ENCODE measurements at regions not wholly inside any gene's neighbourhood (a gene's known extent, or its start where the extent isn't known, plus 50 kb on each side); places are given as distances from the start of the nearest gene placed in this dataset.

DNA sequence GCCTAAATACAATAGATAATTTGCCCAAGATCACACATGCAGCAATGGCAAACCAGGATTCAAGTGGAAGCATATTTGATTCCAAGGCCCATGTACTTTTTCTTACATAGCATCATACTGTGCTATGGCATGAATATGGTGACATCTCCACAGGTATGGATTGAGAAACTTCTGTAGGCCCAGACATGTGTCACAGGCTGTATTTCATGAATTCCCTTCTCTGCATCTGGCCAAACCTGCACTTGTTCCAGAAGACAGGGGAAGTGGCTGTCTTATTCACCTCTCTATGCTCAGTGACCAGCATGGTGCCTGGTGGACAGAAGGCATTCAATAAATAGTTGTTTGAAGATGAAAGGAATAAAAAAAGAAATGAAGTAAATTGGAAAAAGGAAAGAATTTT is 77.3 kb upstream of the TMEM164 start:
- FAIRE-seq: no peak
- TF ChIP-seq POLR2AphosphoS5 (IDR thresholded peaks at IDR 0.05; ENCODE audit: low read depth, low read length) (no peak), TAF1 (IDR thresholded peaks at IDR 0.05; ENCODE audit: borderline replicate concordance, low read depth, low read length) (no peak), POLR2A (IDR thresholded peaks at IDR 0.05; ENCODE audit: low read depth, low read length) (no peak)
- DNase-seq (ENCODE audit: insufficient read length): no peak

GRCh38 chrX:109926118-109926517 is 76.8 kb upstream of the TMEM164 start:
- TF ChIP-seq TAF1 (IDR thresholded peaks at IDR 0.05; ENCODE audit: borderline replicate concordance, low read depth, low read length) (no peak), POLR2A (IDR thresholded peaks at IDR 0.05; ENCODE audit: low read depth, low read length) (no peak), POLR2AphosphoS5 (IDR thresholded peaks at IDR 0.05; ENCODE audit: low read depth, low read length) (no peak)
- DNase-seq (ENCODE audit: insufficient read length) (no peak), FAIRE-seq (no peak)

GRCh38 chrX:109926743-109927662 is 75.9 kb upstream of the TMEM164 start:
- FAIRE-seq (no peak), DNase-seq (ENCODE audit: insufficient read length) (no peak)
- TF ChIP-seq POLR2A (IDR thresholded peaks at IDR 0.05; ENCODE audit: low read depth, low read length) (no peak), POLR2AphosphoS5 (IDR thresholded peaks at IDR 0.05; ENCODE audit: low read depth, low read length) (no peak), TAF1 (IDR thresholded peaks at IDR 0.05; ENCODE audit: borderline replicate concordance, low read depth, low read length) (no peak)

DNA sequence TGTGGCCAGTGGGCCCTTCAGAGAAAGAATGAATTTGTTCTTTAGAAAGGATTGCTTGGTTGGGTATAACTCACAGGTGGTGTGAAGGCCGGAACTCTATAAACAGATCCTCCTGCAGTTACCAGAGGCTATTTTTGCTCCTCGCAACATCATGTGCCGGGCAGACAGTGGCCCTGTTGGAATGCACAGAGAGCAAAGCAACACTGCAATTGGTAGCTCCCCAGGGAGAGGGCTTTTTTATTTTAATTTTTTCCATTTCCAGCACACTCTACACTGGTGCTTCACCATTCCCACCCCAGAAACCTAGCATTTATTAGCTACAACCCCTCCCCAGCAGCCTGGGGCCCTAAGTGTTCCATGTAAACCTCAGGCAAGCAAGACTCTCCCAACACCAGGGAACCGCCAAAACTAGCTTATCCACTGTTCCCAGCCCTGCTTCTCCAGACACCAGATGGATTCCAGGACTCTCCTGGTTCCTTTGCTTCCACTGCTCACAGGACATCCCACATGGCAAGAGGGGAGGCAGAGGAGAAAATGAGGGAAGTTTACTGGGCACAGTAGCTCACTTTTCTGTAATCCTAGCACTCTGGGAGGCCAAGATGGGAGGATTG is 75.1 kb upstream of the TMEM164 start:
- no peak for TF ChIP-seq POLR2AphosphoS5 (IDR thresholded peaks at IDR 0.05; ENCODE audit: low read depth, low read length)
- DNase-seq (ENCODE audit: insufficient read length) (no peak), FAIRE-seq (no peak)

- DNase-seq (ENCODE audit: insufficient read length) (no peak), FAIRE-seq (no peak)
- TF ChIP-seq POLR2A (IDR thresholded peaks at IDR 0.05; ENCODE audit: low read depth, low read length): no peak
- no peak for TF ChIP-seq POLR2AphosphoS5 (IDR thresholded peaks at IDR 0.05; ENCODE audit: low read depth, low read length)
- no peak for TF ChIP-seq TAF1 (IDR thresholded peaks at IDR 0.05; ENCODE audit: borderline replicate concordance, low read depth, low read length)
These were observed 74.1 kb upstream of the TMEM164 start for GRCh38 chrX:109928596-109929335.

DNA sequence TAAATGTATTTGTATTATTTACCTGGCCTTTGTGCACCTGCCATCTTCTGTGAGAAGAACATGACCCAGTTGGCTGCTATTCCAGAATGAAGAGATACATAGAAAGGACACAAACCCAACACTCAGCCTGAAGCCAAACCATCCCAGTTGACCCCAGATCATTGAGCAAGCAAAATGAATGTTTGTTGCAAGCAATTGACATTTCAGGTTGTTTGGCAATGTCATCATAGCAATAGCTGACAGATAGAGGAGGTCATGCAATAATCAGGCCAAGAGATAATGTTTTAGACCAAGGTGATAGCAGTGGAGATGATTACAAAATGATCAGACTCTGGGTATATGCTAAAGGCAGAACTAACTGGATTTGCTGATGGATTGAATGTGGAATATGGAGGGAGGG is 71.2 kb upstream of the TMEM164 start:
- FAIRE-seq (no peak), DNase-seq (ENCODE audit: insufficient read length) (no peak)
- no peak for TF ChIP-seq POLR2AphosphoS5 (IDR thresholded peaks at IDR 0.05; ENCODE audit: low read depth, low read length)
- no peak for TF ChIP-seq POLR2A (IDR thresholded peaks at IDR 0.05; ENCODE audit: low read depth, low read length)
- TF ChIP-seq TAF1 (IDR thresholded peaks at IDR 0.05; ENCODE audit: borderline replicate concordance, low read depth, low read length): no peak

DNA sequence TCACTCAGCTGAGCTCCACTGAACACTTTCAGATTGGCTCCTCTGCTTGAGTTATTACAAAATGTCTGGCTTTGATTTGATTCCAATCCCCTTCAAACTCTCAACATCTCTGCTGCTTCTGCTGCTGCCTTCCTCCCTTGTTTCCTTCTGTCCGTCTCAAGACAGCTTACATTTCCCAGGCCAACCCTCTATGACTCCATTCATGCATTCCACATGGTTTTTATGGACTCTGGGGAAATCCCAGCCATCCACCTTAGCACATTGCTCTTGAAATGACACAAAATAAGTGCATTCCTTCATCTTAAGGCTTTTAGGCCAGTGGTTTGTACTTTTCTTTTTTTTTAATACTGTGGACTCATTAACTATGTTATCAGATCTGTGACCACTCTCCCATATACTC is 68.5 kb upstream of the TMEM164 start:
- FAIRE-seq: no peak
- no peak for TF ChIP-seq POLR2A (IDR thresholded peaks at IDR 0.05; ENCODE audit: low read depth, low read length)
- no peak for TF ChIP-seq TAF1 (IDR thresholded peaks at IDR 0.05; ENCODE audit: borderline replicate concordance, low read depth, low read length)
- TF ChIP-seq POLR2AphosphoS5 (IDR thresholded peaks at IDR 0.05; ENCODE audit: low read depth, low read length): no peak
- DNase-seq (ENCODE audit: insufficient read length): no peak

- FAIRE-seq (no peak), DNase-seq (ENCODE audit: insufficient read length) (no peak)
- TF ChIP-seq POLR2AphosphoS5 (IDR thresholded peaks at IDR 0.05; ENCODE audit: low read depth, low read length) (no peak), POLR2A (IDR thresholded peaks at IDR 0.05; ENCODE audit: low read depth, low read length) (no peak), TAF1 (IDR thresholded peaks at IDR 0.05; ENCODE audit: borderline replicate concordance, low read depth, low read length) (no peak)
These were observed 68.0 kb upstream of the TMEM164 start for GRCh38 chrX:109934935-109935334.

DNA sequence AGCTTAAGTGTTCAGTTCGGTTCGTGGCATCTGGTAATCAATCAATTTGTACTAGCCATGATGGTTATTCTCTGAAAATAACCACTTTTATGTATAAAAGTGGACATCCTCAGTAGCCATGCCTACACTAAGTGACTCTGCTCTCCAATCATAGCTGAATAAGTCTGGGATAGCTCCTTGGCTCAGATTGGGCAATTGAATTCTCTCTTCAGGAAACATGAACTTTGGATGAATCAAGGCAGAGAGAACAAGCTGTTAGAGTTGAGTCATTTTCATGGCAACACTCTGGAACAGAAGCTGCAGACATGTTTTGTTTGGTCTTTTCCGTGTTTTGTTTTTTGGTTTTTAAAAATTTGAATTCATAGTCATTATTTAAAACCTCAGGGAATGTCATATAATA is 66.8 kb upstream of the TMEM164 start:
- TF ChIP-seq TAF1 (IDR thresholded peaks at IDR 0.05; ENCODE audit: borderline replicate concordance, low read depth, low read length) (no peak), POLR2AphosphoS5 (IDR thresholded peaks at IDR 0.05; ENCODE audit: low read depth, low read length) (no peak), POLR2A (IDR thresholded peaks at IDR 0.05; ENCODE audit: low read depth, low read length) (no peak)
- no peak for FAIRE-seq
- no peak for DNase-seq (ENCODE audit: insufficient read length)

- TF ChIP-seq TAF1 (IDR thresholded peaks at IDR 0.05; ENCODE audit: borderline replicate concordance, low read depth, low read length) (no peak), POLR2AphosphoS5 (IDR thresholded peaks at IDR 0.05; ENCODE audit: low read depth, low read length) (no peak), POLR2A (IDR thresholded peaks at IDR 0.05; ENCODE audit: low read depth, low read length) (no peak)
- no peak for DNase-seq (ENCODE audit: insufficient read length)
- FAIRE-seq: no peak
These were observed 66.3 kb upstream of the TMEM164 start for GRCh38 chrX:109936598-109936997.

DNA sequence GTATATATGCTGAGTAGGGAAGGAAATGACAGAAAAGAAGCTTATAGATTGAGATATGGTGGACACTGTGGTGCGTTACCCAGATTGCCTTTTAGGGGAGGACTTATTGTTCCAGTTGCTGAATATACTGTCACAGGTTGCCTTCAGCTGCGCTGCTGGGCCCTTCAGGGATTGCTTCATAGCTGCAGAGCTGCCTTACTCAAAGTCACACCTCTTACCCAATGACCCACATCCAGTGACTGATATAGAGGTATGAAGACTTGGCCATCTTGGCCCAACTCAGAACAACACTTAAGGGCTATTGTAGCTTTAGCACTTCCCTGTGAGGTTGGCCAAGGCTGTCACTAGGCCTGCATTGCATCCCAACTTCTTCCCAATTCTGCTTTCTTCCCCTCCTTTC is 63.4 kb upstream of the TMEM164 start:
- TF ChIP-seq POLR2AphosphoS5 (IDR thresholded peaks at IDR 0.05; ENCODE audit: low read depth, low read length) (no peak), TAF1 (IDR thresholded peaks at IDR 0.05; ENCODE audit: borderline replicate concordance, low read depth, low read length) (no peak), POLR2A (IDR thresholded peaks at IDR 0.05; ENCODE audit: low read depth, low read length) (no peak)
- FAIRE-seq (no peak), DNase-seq (ENCODE audit: insufficient read length) (no peak)

Data from GM12892 (cell line).